CD4-positive, alpha-beta T cell (primary cell): ENCODE measurements at regions not wholly inside any gene's neighbourhood (a gene's known extent, or its start where the extent isn't known, plus 50 kb on each side); places are given as distances from the start of the nearest gene placed in this dataset.

Experiments
- ATAC-seq: fragments of 200-7000 bp; cut with Tn5 transposase; one replicate; pipeline ENCODE4 v1.10.0; 2022; ENCODE audit warnings: mild to moderate bottlenecking; ENCODE audit not compliant: poor library complexity
- CTCF ChIA-PET: fragments of 350-600 bp; sonication (Branson Sonifier 250); formaldehyde crosslinking; loops from one replicate; lab custom pipeline; 2021; ENCODE audit warnings: antibody characterized with exemption, inconsistent platforms; lab: Charles Lee
- POLR2A ChIA-PET: fragments of 350-600 bp; sonication (Branson Sonifier 250); formaldehyde crosslinking; loops from one replicate; lab custom pipeline; 2021; ENCODE audit warnings: antibody characterized with exemption, inconsistent platforms; lab: Charles Lee
- DNase-seq, 14 experiments: peaks; one replicate each; pipeline ENCODE4 v3.0.0-alpha.2; 2013 to 2020; ENCODE audit warnings: mixed read lengths in 2 of 14
- H3K27ac ChIP-seq, 2 donors: one replicate each; pipeline versions ENCODE4 v1.5.1 to v1.7.0; 2013; ENCODE audit warnings: low read length in 2 of 2, low read depth in 1 of 2, mild to moderate bottlenecking in 1 of 2
- H3K27me3 ChIP-seq, 2 experiments: 1 replicate in 1 of 2; 2 replicates in 1 of 2; pipeline versions ENCODE4 v1.6.1 to v1.7.0; 2013; ENCODE audit warnings: low read length in 2 of 2, control low read depth in 1 of 2, mild to moderate bottlenecking in 1 of 2, moderate library complexity in 1 of 2; ENCODE audit not compliant: insufficient read depth in 2 of 2, control insufficient read depth in 1 of 2
- H3K36me3 ChIP-seq: one replicate; pipeline ENCODE4 v1.6.1; 2013; ENCODE audit warnings: low read length, control low read depth; ENCODE audit not compliant: insufficient read depth
- H3K4me1 ChIP-seq: one replicate; pipeline ENCODE4 v1.6.1; 2013; ENCODE audit warnings: low read length, control low read depth; ENCODE audit not compliant: insufficient read depth
- H3K4me3 ChIP-seq: one replicate; pipeline ENCODE4 v1.5.1; 2013; ENCODE audit warnings: mild to moderate bottlenecking, low read length, moderate library complexity
- H3K9me3 ChIP-seq, 2 experiments: 1 replicate in 1 of 2; 2 replicates in 1 of 2; pipeline versions ENCODE4 v1.6.1 to v1.7.0; 2013; ENCODE audit warnings: low read length in 2 of 2, mild to moderate bottlenecking in 2 of 2, control low read depth in 1 of 2, moderate library complexity in 1 of 2; ENCODE audit not compliant: control insufficient read depth in 1 of 2, insufficient read depth in 1 of 2
- H3K27ac Mint-ChIP-seq: one replicate; pipeline ENCODE4 v1.8.0; 2020; ENCODE audit warnings: mixed read lengths
- H3K27me3 Mint-ChIP-seq: one replicate; pipeline ENCODE4 v1.8.0; 2021; ENCODE audit warnings: mixed read lengths
- H3K36me3 Mint-ChIP-seq: one replicate; pipeline ENCODE4 v1.8.0; 2021; ENCODE audit warnings: low read depth, mixed read lengths
- H3K4me1 Mint-ChIP-seq: one replicate; pipeline ENCODE4 v1.8.0; 2021; ENCODE audit warnings: low read depth, mixed read lengths
- H3K4me3 Mint-ChIP-seq: one replicate; pipeline ENCODE4 v1.8.0; 2020; ENCODE audit warnings: mild to moderate bottlenecking, mixed read lengths
- H3K9me3 Mint-ChIP-seq: one replicate; pipeline ENCODE4 v1.8.0; 2020; ENCODE audit warnings: mixed read lengths
- CTCF ChIP-seq: fragments of 200-600 bp; IDR thresholded peaks from one replicate; pipeline ENCODE4 v1.8.0; 2022; ENCODE audit warnings: antibody characterized with exemption, mild to moderate bottlenecking
- intact Hi-C, 2 experiments: fragments of 100-400 bp; cut with DNase I in 1 of 2; cut with micrococcal nuclease in 1 of 2; formaldehyde crosslinking; loops; one replicate each; pipeline versions ENCODE4 v1.15.1 to v1.9.0; 2023 to 2025; cut with DNase I, micrococcal nuclease

- Mint-ChIP-seq H3K4me1 (no peaks in the 10 kb centered on the region), H3K36me3 (no peaks in the 10 kb centered on the region), H3K9me3 (peaks cover 12% of the 10 kb centered on the region), H3K27ac (no peak overlapping the region), H3K4me3 (no peak overlapping the region), H3K27me3 (no peaks in the 10 kb centered on the region)
- intact Hi-C loops = no loop called here
- TF ChIP-seq CTCF = no peak
- Histone ChIP-seq H3K9me3 (no peaks in the 10 kb centered on the region), H3K27ac (no peak overlapping the region), H3K4me3 (no peak overlapping the region), H3K4me1 (no peaks in the 10 kb centered on the region), H3K27me3 (no peaks in the 10 kb centered on the region), H3K36me3 (no peaks in the 10 kb centered on the region)
- ATAC-seq (no peak), DNase-seq (no peak)
- POLR2A ChIA-PET = no interaction called here
- CTCF ChIA-PET = no interaction called here
Observed at GRCh38 chr5:105030153-105030552, 1467.6 kb upstream of the NUDT12 start.

- Histone ChIP-seq H3K36me3 (no peaks in the 10 kb centered on the region), H3K4me3 (no peak overlapping the region), H3K9me3 (no peaks in the 10 kb centered on the region), H3K27ac (no peak overlapping the region), H3K27me3 (no peaks in the 10 kb centered on the region), H3K4me1 (no peaks in the 10 kb centered on the region)
- no peak overlapping the region for H3K4me3 Mint-ChIP-seq
- H3K9me3 Mint-ChIP-seq = peaks cover 8% of the 10 kb centered on the region
- ChIA-PET CTCF (no interaction called here), POLR2A (no interaction called here)
- no peaks in the 10 kb centered on the region for H3K36me3 Mint-ChIP-seq
- no peak overlapping the region for H3K27ac Mint-ChIP-seq
- no peak for DNase-seq
- TF ChIP-seq CTCF = no peak
- no peaks in the 10 kb centered on the region for H3K27me3 Mint-ChIP-seq
- no peaks in the 10 kb centered on the region for H3K4me1 Mint-ChIP-seq
- ATAC-seq = no peak
- intact Hi-C loops = no loop called here
Observed at GRCh38 chr5:105015098-105015497, 1452.5 kb upstream of the NUDT12 start.

- H3K36me3 ChIP-seq = no peaks in the 10 kb centered on the region
- no peak for TF ChIP-seq CTCF
- no peak overlapping the region for H3K27ac ChIP-seq
- no peaks in the 10 kb centered on the region for H3K9me3 ChIP-seq
- no peaks in the 10 kb centered on the region for H3K4me1 Mint-ChIP-seq
- H3K4me3 Mint-ChIP-seq = no peak overlapping the region
- H3K4me1 ChIP-seq = no peaks in the 10 kb centered on the region
- H3K4me3 ChIP-seq = no peak overlapping the region
- ATAC-seq = no peak
- intact Hi-C loops = no loop called here
- ChIA-PET POLR2A (no interaction called here), CTCF (no interaction called here)
- no peaks in the 10 kb centered on the region for H3K27me3 ChIP-seq
- H3K9me3 Mint-ChIP-seq = peaks cover 10% of the 10 kb centered on the region
- no peaks in the 10 kb centered on the region for H3K36me3 Mint-ChIP-seq
- H3K27me3 Mint-ChIP-seq = no peaks in the 10 kb centered on the region
- no peak overlapping the region for H3K27ac Mint-ChIP-seq
- no peak for DNase-seq
Observed at GRCh38 chr5:104998572-104998971, 1436.0 kb upstream of the NUDT12 start.
